SK-N-SH (cell line): ENCODE measurements at regions not wholly inside any gene's neighbourhood (a gene's known extent, or its start where the extent isn't known, plus 50 kb on each side); places are given as distances from the start of the nearest gene placed in this dataset.

Source experiments
- CTCF ChIP-seq: fragments of 200-600 bp; sonication (generic); IDR thresholded peaks from 2 replicates; pipeline ENCODE4 v1.6.1; 2017; ENCODE audit warnings: antibody characterized with exemption, mild to moderate bottlenecking, moderate library complexity
- EP300 ChIP-seq, 2 experiments: IDR thresholded peaks; 2 replicates each; pipeline versions ENCODE4 v1.4.0 to v1.6.1; 2012; ENCODE audit warnings: borderline replicate concordance in 1 of 2, low read depth in 1 of 2, low read length in 1 of 2
- FOXM1 ChIP-seq: IDR thresholded peaks from 2 replicates; pipeline ENCODE4 v1.4.0; 2012; ENCODE audit warnings: low read depth, mild to moderate bottlenecking
- JUND ChIP-seq: IDR thresholded peaks from 2 replicates; pipeline ENCODE4 v1.4.0; 2012
- MAX ChIP-seq: IDR thresholded peaks from 2 replicates; pipeline ENCODE4 v1.4.0; 2012; ENCODE audit warnings: low read depth
- POLR2AphosphoS5 ChIP-seq: IDR thresholded peaks from 2 replicates; pipeline ENCODE4 v1.6.1; 2012; ENCODE audit warnings: low read depth, low read length
- RAD21 ChIP-seq: IDR thresholded peaks from 2 replicates; pipeline ENCODE4 v1.6.1; 2012; ENCODE audit warnings: mild to moderate bottlenecking, low read length
- RXRA ChIP-seq: IDR thresholded peaks from 2 replicates; pipeline ENCODE4 v1.4.0; 2012; ENCODE audit warnings: low read depth, mild to moderate bottlenecking, borderline replicate concordance
- SMC3 ChIP-seq: IDR thresholded peaks from 2 replicates; pipeline ENCODE4 v1.6.1; 2012; ENCODE audit warnings: low read depth, low read length, improper control_type of control experiment
- TCF12 ChIP-seq: IDR thresholded peaks from 2 replicates; pipeline ENCODE4 v1.4.0; 2012

GRCh38 chr12:124464062-124464461, 103.3 kb downstream of the NCOR2 start:
- TF ChIP-seq EP300 (IDR thresholded peaks at IDR 0.05; ENCODE audit: borderline replicate concordance in 1 of 2, low read depth in 1 of 2, low read length in 1 of 2), result no peak
- no peak for TF ChIP-seq JUND
- TF ChIP-seq CTCF, result no peak
- TF ChIP-seq FOXM1, result no peak
- TF ChIP-seq POLR2AphosphoS5, result no peak
- no peak for TF ChIP-seq TCF12
- TF ChIP-seq MAX, result no peak
- no peak for TF ChIP-seq RXRA
- TF ChIP-seq SMC3, result no peak
- no peak for TF ChIP-seq RAD21
